ENCODE measurements at regions not wholly inside any gene's neighbourhood (a gene's known extent, or its start where the extent isn't known, plus 50 kb on each side); places are given as distances from the start of the nearest gene placed in this dataset.

DNA sequence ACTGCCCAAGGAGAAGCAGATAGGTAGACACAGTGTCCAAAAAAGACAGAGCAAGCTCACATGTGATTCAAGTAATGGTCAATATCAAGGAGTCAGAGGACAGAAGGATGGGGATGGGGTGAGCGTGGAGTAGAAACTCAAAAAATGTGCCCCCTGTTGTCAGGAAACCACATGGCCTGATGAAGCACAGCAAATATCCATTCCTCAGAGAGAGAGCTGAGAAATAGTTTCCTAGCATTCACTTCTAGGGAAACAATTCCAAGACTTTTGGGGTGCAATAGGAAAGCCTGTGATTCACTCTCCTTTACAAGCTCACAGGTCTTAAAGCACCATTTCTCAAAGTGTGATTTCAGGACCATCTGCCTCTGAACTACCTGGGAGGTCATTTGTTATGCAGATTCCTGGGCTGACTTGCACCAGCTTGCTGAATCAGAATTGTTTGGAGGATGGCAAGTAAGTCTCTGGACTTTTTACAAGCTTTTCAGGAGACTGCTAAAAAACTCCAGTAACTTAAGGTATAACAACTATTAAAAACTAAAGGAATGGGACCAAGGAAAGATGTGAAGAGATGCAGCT, 432.8 kb downstream of the HDGFL1 start:
- Histone ChIP-seq H3K4me1 (peaks cover 0 to 7% of the 10 kb centered on the region in 2 donors), H3K9me3 (no peaks in the 10 kb centered on the region), H3K4me3 (replicated peaks in 1 of 3) (no peak overlapping the region), H3K27me3 (no peaks in the 10 kb centered on the region), H3K27ac (no peak overlapping the region), H3K36me3 (no peaks in the 10 kb centered on the region)
- intact Hi-C loops (cut with DNase I): no loop called here
- 89 to 100% methylated on average over 1 of the region's 1 CpG for WGBS, 2 donors
- DNase-seq: no peak
- TF ChIP-seq, protein P1, sequence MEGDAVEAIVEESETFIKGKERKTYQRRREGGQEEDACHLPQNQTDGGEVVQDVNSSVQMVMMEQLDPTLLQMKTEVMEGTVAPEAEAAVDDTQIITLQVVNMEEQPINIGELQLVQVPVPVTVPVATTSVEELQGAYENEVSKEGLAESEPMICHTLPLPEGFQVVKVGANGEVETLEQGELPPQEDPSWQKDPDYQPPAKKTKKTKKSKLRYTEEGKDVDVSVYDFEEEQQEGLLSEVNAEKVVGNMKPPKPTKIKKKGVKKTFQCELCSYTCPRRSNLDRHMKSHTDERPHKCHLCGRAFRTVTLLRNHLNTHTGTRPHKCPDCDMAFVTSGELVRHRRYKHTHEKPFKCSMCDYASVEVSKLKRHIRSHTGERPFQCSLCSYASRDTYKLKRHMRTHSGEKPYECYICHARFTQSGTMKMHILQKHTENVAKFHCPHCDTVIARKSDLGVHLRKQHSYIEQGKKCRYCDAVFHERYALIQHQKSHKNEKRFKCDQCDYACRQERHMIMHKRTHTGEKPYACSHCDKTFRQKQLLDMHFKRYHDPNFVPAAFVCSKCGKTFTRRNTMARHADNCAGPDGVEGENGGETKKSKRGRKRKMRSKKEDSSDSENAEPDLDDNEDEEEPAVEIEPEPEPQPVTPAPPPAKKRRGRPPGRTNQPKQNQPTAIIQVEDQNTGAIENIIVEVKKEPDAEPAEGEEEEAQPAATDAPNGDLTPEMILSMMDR (IDR thresholded peaks at IDR 0.05): no peak
- TF ChIP-seq POLR2A (IDR thresholded peaks at IDR 0.05): no peak

DNA sequence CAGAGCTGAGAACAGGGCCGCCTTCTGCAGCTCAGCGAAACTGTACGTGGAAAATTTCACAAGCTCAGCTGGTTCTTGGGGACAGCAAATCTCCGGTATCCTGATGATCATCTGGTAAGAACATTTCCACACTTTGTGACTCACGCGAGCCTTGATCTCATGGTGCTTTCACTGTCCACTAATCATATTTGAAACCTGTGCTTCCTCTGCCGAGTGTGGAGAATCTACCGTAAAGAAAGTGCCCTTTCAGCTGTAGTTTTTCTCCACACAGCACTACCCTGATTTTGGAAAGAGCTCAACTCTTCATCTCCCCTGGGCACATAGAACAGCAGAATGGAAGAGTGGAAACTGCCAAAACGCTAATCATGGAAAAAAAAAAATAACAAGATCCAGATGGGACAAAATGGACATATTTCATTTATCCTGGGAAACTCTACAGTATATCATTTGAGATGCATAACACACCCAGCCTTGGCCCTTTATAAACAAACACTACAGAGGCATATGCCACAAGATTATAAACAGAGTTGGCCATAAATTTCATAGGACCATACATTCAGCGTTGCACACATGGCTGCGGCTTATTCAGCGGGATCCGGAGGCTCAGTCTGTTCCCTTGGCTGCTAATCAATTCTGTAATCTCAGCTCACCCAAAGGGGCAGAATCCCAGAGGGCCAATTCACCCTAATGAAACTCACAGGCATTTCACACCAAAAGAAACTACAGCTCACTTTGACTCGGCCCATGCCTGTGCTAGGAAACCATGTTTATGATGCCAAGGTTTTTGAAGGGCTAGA, 434.5 kb downstream of the HDGFL1 start:
- no peak overlapping the region for H3K4me3 ChIP-seq (replicated peaks in 1 of 3)
- no peaks in the 10 kb centered on the region for H3K9me3 ChIP-seq
- H3K27me3 ChIP-seq: no peaks in the 10 kb centered on the region
- TF ChIP-seq, protein P1 (IDR thresholded peaks at IDR 0.05): peak in 1 of 6 experiments; percentile 20
- TF ChIP-seq POLR2A (IDR thresholded peaks at IDR 0.05): no peak
- no peaks in the 10 kb centered on the region for H3K36me3 ChIP-seq
- H3K4me1 ChIP-seq: peaks cover 0 to 7% of the 10 kb centered on the region in 2 donors
- DNase-seq: peak; percentile 10 to 19
- intact Hi-C loops (cut with DNase I): no loop called here
- H3K27ac ChIP-seq: peak overlapping the region in 1 of 3 donors; percentile 44
- 45 to 62% methylated on average over 14 of the region's 14 CpGs for WGBS, 2 donors

DNA sequence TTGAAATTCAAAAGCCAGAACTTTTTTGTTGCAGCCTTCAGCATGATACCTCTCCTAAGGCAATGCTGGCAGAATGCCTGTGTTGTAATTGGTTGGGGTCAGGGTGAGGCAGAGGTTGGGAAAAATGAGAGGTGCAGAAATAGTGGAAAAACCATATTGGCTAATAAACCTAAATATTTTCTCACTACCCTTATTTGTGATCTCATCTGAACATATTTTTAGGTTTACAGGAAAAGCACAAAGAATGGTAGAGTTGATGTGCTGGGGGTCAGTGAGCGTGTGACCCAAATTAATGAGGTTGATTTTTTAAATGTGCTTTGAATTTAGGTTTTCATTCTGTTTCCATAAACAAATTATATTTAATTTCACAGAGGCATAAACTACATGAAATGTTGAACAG, 437.3 kb downstream of the HDGFL1 start:
- no peaks in the 10 kb centered on the region for H3K9me3 ChIP-seq
- 50 to 93% methylated on average over 1 of the region's 1 CpG for WGBS, 2 donors
- no peak for DNase-seq
- no peak overlapping the region for H3K4me3 ChIP-seq (replicated peaks in 1 of 3)
- no peaks in the 10 kb centered on the region for H3K36me3 ChIP-seq
- no peak overlapping the region for H3K27ac ChIP-seq
- H3K4me1 ChIP-seq: peaks cover 0 to 7% of the 10 kb centered on the region in 2 donors
- intact Hi-C loops (cut with DNase I): no loop called here
- H3K27me3 ChIP-seq: no peaks in the 10 kb centered on the region
- TF ChIP-seq, protein P1 (IDR thresholded peaks at IDR 0.05): no peak
- TF ChIP-seq POLR2A (IDR thresholded peaks at IDR 0.05): no peak

DNA sequence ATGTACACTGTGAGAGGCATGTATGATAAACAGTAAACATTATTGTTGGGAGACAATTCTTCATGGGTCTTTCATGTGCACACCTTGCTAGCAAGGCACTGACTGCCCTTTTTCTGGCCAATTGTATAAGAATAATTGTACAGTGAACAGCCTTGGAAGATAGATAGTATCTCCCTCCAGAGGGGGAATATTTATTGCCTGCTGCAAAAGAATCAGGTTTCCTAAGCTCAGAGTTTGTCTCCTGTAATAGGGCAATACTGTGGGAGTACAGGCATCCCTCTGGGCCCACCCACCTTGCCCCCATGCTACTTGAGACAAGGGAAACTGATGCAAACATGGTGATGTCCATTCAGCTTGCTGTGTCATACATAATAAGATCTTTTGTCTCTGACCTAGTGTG, 442.2 kb downstream of the HDGFL1 start:
- DNase-seq: no peak
- H3K4me3 ChIP-seq (replicated peaks in 1 of 3): no peak overlapping the region
- no peaks in the 10 kb centered on the region for H3K4me1 ChIP-seq
- H3K9me3 ChIP-seq: no peaks in the 10 kb centered on the region
- no peak overlapping the region for H3K27ac ChIP-seq
- no peaks in the 10 kb centered on the region for H3K36me3 ChIP-seq
- intact Hi-C loops (cut with DNase I): no loop called here
- TF ChIP-seq, protein P1 (IDR thresholded peaks at IDR 0.05): no peak
- no peak for TF ChIP-seq POLR2A (IDR thresholded peaks at IDR 0.05)
- no peaks in the 10 kb centered on the region for H3K27me3 ChIP-seq

DNA sequence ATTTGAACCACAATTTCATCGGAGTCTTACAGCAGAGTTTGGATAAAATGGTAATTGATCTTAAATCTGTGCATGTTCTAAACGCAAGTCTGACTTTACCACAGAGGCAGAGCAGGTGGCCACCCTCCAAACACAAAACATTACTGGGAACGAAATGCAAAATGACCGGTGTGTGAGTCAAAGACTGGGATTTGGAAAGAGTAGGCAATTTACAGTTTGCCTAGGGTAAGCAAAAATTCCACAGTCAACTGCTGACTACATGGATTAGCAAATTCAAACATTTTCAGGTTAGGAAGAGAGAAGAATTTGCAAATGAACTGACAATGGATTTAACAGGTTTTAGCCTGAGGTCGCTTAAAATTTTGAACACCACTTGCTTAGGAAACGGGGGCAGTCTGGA, 444.4 kb downstream of the HDGFL1 start:
- 70 to 73% methylated on average over 6 of the region's 6 CpGs for WGBS, 2 donors
- Histone ChIP-seq H3K27me3 (no peaks in the 10 kb centered on the region), H3K27ac (no peak overlapping the region), H3K4me3 (replicated peaks in 1 of 3) (no peak overlapping the region), H3K4me1 (no peaks in the 10 kb centered on the region), H3K9me3 (no peaks in the 10 kb centered on the region), H3K36me3 (no peaks in the 10 kb centered on the region)
- DNase-seq: no peak
- TF ChIP-seq POLR2A (IDR thresholded peaks at IDR 0.05): no peak
- TF ChIP-seq, protein P1 (IDR thresholded peaks at IDR 0.05): no peak
- intact Hi-C loops (cut with DNase I): no loop called here

All from thyroid gland (tissue), 4 donors.